Panc1 (cell line): ENCODE measurements at regions not wholly inside any gene's neighbourhood (a gene's known extent, or its start where the extent isn't known, plus 50 kb on each side); places are given as distances from the start of the nearest gene placed in this dataset.

ENCODE experiments used
- ATAC-seq: fragments of 200-7000 bp; cut with Tn5 transposase; 2 replicates; pipeline ENCODE4 v1.9.1; 2020; ENCODE audit warnings: mild to moderate bottlenecking, moderate library complexity
- BruUV-seq: library from RNA; stranded (reverse); fragments of 400-500 nt; replicated peaks from 2 replicates; lab custom pipeline; 2021; lab: Mats Ljungman, UMichigan
- CTCF ChIA-PET: fragments of 300-600 bp; sonication (Branson Sonifier 250); formaldehyde crosslinking; loops from one replicate; lab custom pipeline; 2022; ENCODE audit warnings: antibody characterized with exemption; lab: Charles Lee
- POLR2A ChIA-PET: fragments of 300-600 bp; sonication (Branson Sonifier 250); formaldehyde crosslinking; loops from one replicate; lab custom pipeline; 2022; ENCODE audit warnings: antibody characterized with exemption; lab: Charles Lee
- DNase-seq: peaks from one replicate; pipeline ENCODE4 v3.0.0-alpha.2; 2010; ENCODE audit warnings: low read depth, low spot score
- H3K27ac ChIP-seq: 2 replicates; pipeline ENCODE4 v1.5.1; 2011; ENCODE audit warnings: mild to moderate bottlenecking, low read length, inconsistent platforms
- H3K27me3 ChIP-seq: fragments of 200-500 bp; sonication (Bioruptor generic); 2 replicates; pipeline ENCODE4 v1.6.0; 2014; ENCODE audit warnings: low read length, inconsistent platforms; ENCODE audit not compliant: control insufficient read depth, insufficient read depth
- H3K36me3 ChIP-seq: fragments of 200-500 bp; sonication (Bioruptor generic); 2 replicates; pipeline ENCODE4 v1.5.1; 2014; ENCODE audit warnings: inconsistent platforms, mild to moderate bottlenecking, low read length, moderate library complexity; ENCODE audit not compliant: control insufficient read depth, insufficient read depth
- H3K4me1 ChIP-seq: 2 replicates; pipeline ENCODE4 v1.5.1; 2011; ENCODE audit warnings: inconsistent platforms, mild to moderate bottlenecking, low read length, moderate library complexity; ENCODE audit not compliant: control insufficient read depth, insufficient read depth
- H3K4me3 ChIP-seq, 2 experiments: 2 replicates each; pipeline ENCODE4 v1.5.1; 2011 to 2012; ENCODE audit warnings: low read depth in 2 of 2, low read length in 2 of 2, mild to moderate bottlenecking in 2 of 2, inconsistent platforms in 1 of 2, moderate library complexity in 1 of 2
- H3K9me3 ChIP-seq: fragments of 200-500 bp; sonication (Bioruptor generic); 2 replicates; pipeline ENCODE4 v1.5.1; 2014; ENCODE audit warnings: low read depth, mild to moderate bottlenecking, inconsistent platforms, low read length, moderate library complexity; ENCODE audit not compliant: control insufficient read depth, insufficient read depth
- POLR2AphosphoS5 ChIP-seq: IDR thresholded peaks from 2 replicates; pipeline ENCODE4 v1.6.1; 2012; ENCODE audit warnings: mild to moderate bottlenecking, low read depth, low read length, moderate library complexity
- SIN3A ChIP-seq: IDR thresholded peaks from 2 replicates; pipeline ENCODE4 v1.6.1; 2012; ENCODE audit warnings: low read depth, mild to moderate bottlenecking, low read length, moderate library complexity, borderline replicate concordance; ENCODE audit not compliant: insufficient read depth
- TCF7L2 ChIP-seq: IDR thresholded peaks from 2 replicates; pipeline ENCODE4 v1.6.1; 2011; ENCODE audit warnings: mild to moderate bottlenecking, low read depth, low read length, inconsistent platforms
- in situ Hi-C: cut with HindIII; loops from 2 replicates; pipeline ENCODE4 v1.10.0; 2016; ENCODE audit warnings: low sequenced_read_pairs, low pct_unique_long_range_greater_than_20kb
- intact Hi-C: fragments of 100-400 bp; cut with micrococcal nuclease; formaldehyde crosslinking; loops from one replicate; pipeline ENCODE4 v1.10.0; 2022; ENCODE audit not compliant: unreplicated experiment
- TF ChIP-seq, protein P1 (sequence below): fragments of 450-650 bp; IDR thresholded peaks from 2 replicates; pipeline ENCODE4 v1.5.1; 2017; ENCODE audit warnings: mild to moderate bottlenecking
- TF ChIP-seq, protein P2 (sequence below), 2 experiments: IDR thresholded peaks; 2 replicates each; pipeline ENCODE4 v1.6.1; 2011 to 2012; ENCODE audit warnings: low read depth in 2 of 2, control low read depth in 1 of 2, low read length in 1 of 2, mild to moderate bottlenecking in 1 of 2, moderate library complexity in 1 of 2; ENCODE audit not compliant: insufficient read depth in 1 of 2

DNA sequence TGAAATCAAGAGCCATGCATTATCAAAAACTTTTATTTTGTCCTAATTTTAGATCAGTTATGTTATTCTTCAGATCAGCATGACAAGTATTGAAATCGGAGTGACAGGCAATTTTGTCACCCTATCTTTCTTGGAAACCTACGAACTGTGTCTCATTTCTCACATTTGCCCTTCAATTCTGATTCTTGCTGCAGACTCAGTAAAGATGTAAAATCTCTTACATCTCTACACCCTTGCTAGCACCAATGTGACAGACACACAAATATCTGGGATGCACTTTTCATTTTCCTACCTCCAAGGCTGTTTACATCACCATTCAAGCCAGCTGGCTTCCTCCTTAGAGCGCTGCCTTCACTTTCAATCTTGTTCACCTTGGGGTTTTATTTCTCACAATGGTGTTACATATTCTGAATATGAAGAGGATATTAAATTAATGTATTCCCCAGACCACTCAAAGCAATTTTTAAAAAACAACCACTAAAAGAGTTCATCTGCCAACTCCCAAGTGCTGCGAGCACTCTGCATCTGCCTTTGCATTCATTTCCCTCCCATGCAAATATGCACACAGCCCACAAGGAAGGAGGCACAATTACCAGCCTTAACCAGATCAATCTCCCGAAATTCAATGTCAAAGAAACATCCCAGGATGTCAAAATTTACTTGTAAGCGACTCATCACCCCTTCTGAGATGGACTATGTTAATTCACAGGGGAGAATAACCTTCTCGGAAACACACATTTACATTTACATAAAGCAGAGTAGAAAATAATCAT is 164.3 kb downstream of the ENC1 start:
- ChIA-PET CTCF (no interaction called here), POLR2A (no interaction called here)
- Histone ChIP-seq H3K27me3 (no peaks in the 10 kb centered on the region), H3K27ac (no peak overlapping the region), H3K4me1 (no peaks in the 10 kb centered on the region), H3K9me3 (no peaks in the 10 kb centered on the region), H3K4me3 (no peak overlapping the region), H3K36me3 (no peaks in the 10 kb centered on the region)
- ATAC-seq, result no peak
- no peak for DNase-seq
- in situ Hi-C loops (no loop called here), intact Hi-C loops (no loop called here)
- TF ChIP-seq, protein P1, sequence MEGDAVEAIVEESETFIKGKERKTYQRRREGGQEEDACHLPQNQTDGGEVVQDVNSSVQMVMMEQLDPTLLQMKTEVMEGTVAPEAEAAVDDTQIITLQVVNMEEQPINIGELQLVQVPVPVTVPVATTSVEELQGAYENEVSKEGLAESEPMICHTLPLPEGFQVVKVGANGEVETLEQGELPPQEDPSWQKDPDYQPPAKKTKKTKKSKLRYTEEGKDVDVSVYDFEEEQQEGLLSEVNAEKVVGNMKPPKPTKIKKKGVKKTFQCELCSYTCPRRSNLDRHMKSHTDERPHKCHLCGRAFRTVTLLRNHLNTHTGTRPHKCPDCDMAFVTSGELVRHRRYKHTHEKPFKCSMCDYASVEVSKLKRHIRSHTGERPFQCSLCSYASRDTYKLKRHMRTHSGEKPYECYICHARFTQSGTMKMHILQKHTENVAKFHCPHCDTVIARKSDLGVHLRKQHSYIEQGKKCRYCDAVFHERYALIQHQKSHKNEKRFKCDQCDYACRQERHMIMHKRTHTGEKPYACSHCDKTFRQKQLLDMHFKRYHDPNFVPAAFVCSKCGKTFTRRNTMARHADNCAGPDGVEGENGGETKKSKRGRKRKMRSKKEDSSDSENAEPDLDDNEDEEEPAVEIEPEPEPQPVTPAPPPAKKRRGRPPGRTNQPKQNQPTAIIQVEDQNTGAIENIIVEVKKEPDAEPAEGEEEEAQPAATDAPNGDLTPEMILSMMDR, result no peak
- no peak for TF ChIP-seq SIN3A
- TF ChIP-seq POLR2AphosphoS5, result no peak
- TF ChIP-seq TCF7L2, result no peak
- TF ChIP-seq, protein P2, sequence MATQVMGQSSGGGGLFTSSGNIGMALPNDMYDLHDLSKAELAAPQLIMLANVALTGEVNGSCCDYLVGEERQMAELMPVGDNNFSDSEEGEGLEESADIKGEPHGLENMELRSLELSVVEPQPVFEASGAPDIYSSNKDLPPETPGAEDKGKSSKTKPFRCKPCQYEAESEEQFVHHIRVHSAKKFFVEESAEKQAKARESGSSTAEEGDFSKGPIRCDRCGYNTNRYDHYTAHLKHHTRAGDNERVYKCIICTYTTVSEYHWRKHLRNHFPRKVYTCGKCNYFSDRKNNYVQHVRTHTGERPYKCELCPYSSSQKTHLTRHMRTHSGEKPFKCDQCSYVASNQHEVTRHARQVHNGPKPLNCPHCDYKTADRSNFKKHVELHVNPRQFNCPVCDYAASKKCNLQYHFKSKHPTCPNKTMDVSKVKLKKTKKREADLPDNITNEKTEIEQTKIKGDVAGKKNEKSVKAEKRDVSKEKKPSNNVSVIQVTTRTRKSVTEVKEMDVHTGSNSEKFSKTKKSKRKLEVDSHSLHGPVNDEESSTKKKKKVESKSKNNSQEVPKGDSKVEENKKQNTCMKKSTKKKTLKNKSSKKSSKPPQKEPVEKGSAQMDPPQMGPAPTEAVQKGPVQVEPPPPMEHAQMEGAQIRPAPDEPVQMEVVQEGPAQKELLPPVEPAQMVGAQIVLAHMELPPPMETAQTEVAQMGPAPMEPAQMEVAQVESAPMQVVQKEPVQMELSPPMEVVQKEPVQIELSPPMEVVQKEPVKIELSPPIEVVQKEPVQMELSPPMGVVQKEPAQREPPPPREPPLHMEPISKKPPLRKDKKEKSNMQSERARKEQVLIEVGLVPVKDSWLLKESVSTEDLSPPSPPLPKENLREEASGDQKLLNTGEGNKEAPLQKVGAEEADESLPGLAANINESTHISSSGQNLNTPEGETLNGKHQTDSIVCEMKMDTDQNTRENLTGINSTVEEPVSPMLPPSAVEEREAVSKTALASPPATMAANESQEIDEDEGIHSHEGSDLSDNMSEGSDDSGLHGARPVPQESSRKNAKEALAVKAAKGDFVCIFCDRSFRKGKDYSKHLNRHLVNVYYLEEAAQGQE (IDR thresholded peaks at IDR 0.05; ENCODE audit: insufficient read depth in 1 of 2, low read depth in 2 of 2, low read length in 1 of 2), result no peak
- no TSS peak for BruUV-seq

- no peak for DNase-seq
- H3K9me3 ChIP-seq, result no peaks in the 10 kb centered on the region
- no peaks in the 10 kb centered on the region for H3K27me3 ChIP-seq
- ATAC-seq, result no peak
- no peak for TF ChIP-seq SIN3A
- no peak for TF ChIP-seq POLR2AphosphoS5
- TF ChIP-seq, protein P1, result no peak
- no peak for TF ChIP-seq TCF7L2
- TF ChIP-seq, protein P2 (IDR thresholded peaks at IDR 0.05; ENCODE audit: insufficient read depth in 1 of 2, low read depth in 2 of 2, low read length in 1 of 2), result no peak
- POLR2A ChIA-PET, result no interaction called here
- no peaks in the 10 kb centered on the region for H3K4me1 ChIP-seq
- H3K4me3 ChIP-seq, result no peak overlapping the region
- intact Hi-C loops (no loop called here), in situ Hi-C loops (no loop called here)
- no peaks in the 10 kb centered on the region for H3K36me3 ChIP-seq
- no TSS peak for BruUV-seq
- CTCF ChIA-PET, result no interaction called here
- no peak overlapping the region for H3K27ac ChIP-seq
These were observed 168.7 kb downstream of the ENC1 start for GRCh38 chr5:74471875-74472274.
